Keratinocyte (primary cell): ENCODE measurements at regions not wholly inside any gene's neighbourhood (a gene's known extent, or its start where the extent isn't known, plus 50 kb on each side); places are given as distances from the start of the nearest gene placed in this dataset.

ENCODE experiments used
- DNase-seq: peaks from one replicate; pipeline ENCODE4 v3.0.0-alpha.2; 2011; ENCODE audit warnings: low read depth, missing footprints, low spot score
- FAIRE-seq: peaks from 2 replicates; lab custom pipeline; 2011; peaks lifted over from hg19 to GRCh38; lab: Jason Lieb, UNC
- H2AFZ ChIP-seq: 2 replicates; pipeline ENCODE4 v1.6.0; 2012; ENCODE audit warnings: low read length, control low read depth, inconsistent platforms; ENCODE audit not compliant: control insufficient read depth
- H3K27ac ChIP-seq: 2 replicates; pipeline ENCODE4 v1.5.1; 2011; ENCODE audit warnings: low read length; ENCODE audit not compliant: control insufficient read depth, insufficient read depth
- H3K27me3 ChIP-seq: 3 replicates; pipeline ENCODE4 v1.6.0; 2011; ENCODE audit warnings: low read length; ENCODE audit not compliant: control insufficient read depth, insufficient read depth; ENCODE audit errors: extremely low read depth
- H3K36me3 ChIP-seq, 2 experiments: 2 replicates in 1 of 2; 3 replicates in 1 of 2; pipeline ENCODE4 v1.5.1; 2011; ENCODE audit warnings: low read length in 2 of 2, mild to moderate bottlenecking in 1 of 2; ENCODE audit not compliant: control insufficient read depth in 2 of 2, insufficient read depth in 2 of 2; ENCODE audit errors: extremely low read depth in 1 of 2
- H3K4me1 ChIP-seq: 3 replicates; pipeline ENCODE4 v1.5.1; 2011; ENCODE audit warnings: low read length; ENCODE audit not compliant: control insufficient read depth, insufficient read depth; ENCODE audit errors: extremely low read depth
- H3K4me2 ChIP-seq: 3 replicates; pipeline ENCODE4 v1.6.0; 2011; ENCODE audit warnings: low read depth, low read length; ENCODE audit not compliant: control insufficient read depth, insufficient read depth; ENCODE audit errors: extremely low read depth
- H3K4me3 ChIP-seq, 3 experiments: fragments of 200-600 bp in 1 of 3; sonication (generic) in 1 of 3; 2 replicates in 2 of 3; 3 replicates in 1 of 3; pipeline ENCODE4 v1.5.1; 2011 to 2016; ENCODE audit warnings: low read length in 3 of 3, mild to moderate bottlenecking in 3 of 3, control low read depth in 2 of 3, inconsistent platforms in 1 of 3, low read depth in 1 of 3, mixed read lengths in 1 of 3, mixed run types in 1 of 3, moderate library complexity in 1 of 3; ENCODE audit not compliant: control insufficient read depth in 2 of 3, insufficient read depth in 2 of 3; ENCODE audit errors: extremely low read depth in 1 of 3
- H3K79me2 ChIP-seq: 2 replicates; pipeline ENCODE4 v1.6.0; 2012; ENCODE audit warnings: low read length; ENCODE audit not compliant: control insufficient read depth, insufficient read depth
- H3K9ac ChIP-seq: 3 replicates; pipeline ENCODE4 v1.6.0; 2011; ENCODE audit warnings: low read length; ENCODE audit not compliant: control insufficient read depth, insufficient read depth; ENCODE audit errors: extremely low read depth
- H3K9me1 ChIP-seq: 3 replicates; pipeline ENCODE4 v1.6.0; 2011; ENCODE audit warnings: low read length; ENCODE audit not compliant: control insufficient read depth, insufficient read depth; ENCODE audit errors: extremely low read depth
- H3K9me3 ChIP-seq: 2 replicates; pipeline ENCODE4 v1.5.1; 2012; ENCODE audit warnings: low read depth, low read length; ENCODE audit not compliant: control insufficient read depth
- H4K20me1 ChIP-seq: 3 replicates; pipeline ENCODE4 v1.6.0; 2011; ENCODE audit warnings: low read length; ENCODE audit not compliant: control insufficient read depth, insufficient read depth; ENCODE audit errors: extremely low read depth
- EZH2 ChIP-seq: IDR thresholded peaks from one replicate; pipeline ENCODE4 v1.6.1; 2012; ENCODE audit warnings: inconsistent platforms, mild to moderate bottlenecking, low read length, moderate library complexity
- dilution Hi-C: fragments of 300-500 bp; cut with MboI; formaldehyde crosslinking; loops from one replicate; pipeline ENCODE4 v1.7.0; 2020; ENCODE audit warnings: low sequenced_read_pairs; ENCODE audit not compliant: extremely low pct_ligation_motif_present
- TF ChIP-seq, protein P1 (sequence below), 3 experiments: IDR thresholded peaks in 1 of 3; conservative IDR thresholded peaks in 1 of 3; optimal IDR thresholded peaks in 1 of 3; 2 replicates in 2 of 3; 3 replicates in 1 of 3; pipeline versions ENCODE3 to v1.5.1; 2011; ENCODE audit warnings: low read length in 3 of 3, mild to moderate bottlenecking in 3 of 3, moderate library complexity in 2 of 3, control low read depth in 1 of 3, inconsistent platforms in 1 of 3; ENCODE audit not compliant: insufficient read depth in 2 of 3; ENCODE audit errors: extremely low read depth in 1 of 3

DNA sequence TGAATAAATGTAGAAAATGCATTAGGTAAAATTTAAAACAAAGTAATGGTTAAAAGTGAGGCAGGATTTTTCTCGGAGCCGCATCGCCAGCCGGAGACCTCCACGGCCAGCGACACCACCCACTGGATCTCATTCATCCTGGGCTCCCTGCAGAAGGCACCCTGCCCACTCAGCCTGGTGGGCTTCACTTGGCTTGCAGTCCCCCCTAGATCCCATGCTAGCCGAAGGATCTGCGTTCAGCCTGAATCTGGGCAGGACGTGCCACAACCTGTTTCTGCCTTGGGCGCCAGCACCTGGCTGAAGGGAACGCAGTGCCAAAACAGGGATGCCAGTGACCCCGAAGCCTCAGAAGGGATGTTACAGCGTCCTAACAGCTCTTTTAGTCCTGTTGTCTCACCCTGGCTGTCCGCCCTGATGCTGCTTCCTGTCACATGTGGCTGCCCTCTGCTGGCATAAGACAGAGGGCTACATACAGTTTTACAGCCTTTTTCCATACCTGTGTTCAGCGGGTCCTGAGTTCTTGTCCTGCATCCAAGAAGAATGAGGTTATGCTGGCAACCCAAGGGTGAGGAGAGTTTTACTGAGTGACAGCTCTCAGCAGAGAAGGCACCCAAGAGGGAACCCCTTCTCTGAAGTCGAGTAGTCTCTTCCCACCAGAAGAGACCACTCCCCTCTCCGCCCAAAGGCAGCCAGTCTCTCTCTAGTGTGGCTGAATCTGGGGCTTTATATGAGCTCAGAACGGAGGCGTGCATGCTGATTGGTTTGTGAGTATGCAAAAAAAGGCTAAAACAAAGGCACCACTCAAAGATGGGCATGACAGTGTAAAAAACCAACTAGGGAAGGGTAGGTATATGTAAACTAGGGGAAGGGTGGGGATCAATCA lies 173.1 kb upstream of the GYPC start:
- Histone ChIP-seq H4K20me1 (no peaks in the 10 kb centered on the region), H3K4me3 (no peak overlapping the region), H2AFZ (no peak overlapping the region), H3K27me3 (no peaks in the 10 kb centered on the region), H3K36me3 (no peaks in the 10 kb centered on the region), H3K79me2 (no peaks in the 10 kb centered on the region), H3K9me1 (no peaks in the 10 kb centered on the region), H3K4me1 (no peaks in the 10 kb centered on the region), H3K27ac (no peak overlapping the region), H3K4me2 (no peak overlapping the region), H3K9ac (no peak overlapping the region), H3K9me3 (peaks cover 3% of the 10 kb centered on the region)
- dilution Hi-C loops = no loop called here
- TF ChIP-seq, protein P1, sequence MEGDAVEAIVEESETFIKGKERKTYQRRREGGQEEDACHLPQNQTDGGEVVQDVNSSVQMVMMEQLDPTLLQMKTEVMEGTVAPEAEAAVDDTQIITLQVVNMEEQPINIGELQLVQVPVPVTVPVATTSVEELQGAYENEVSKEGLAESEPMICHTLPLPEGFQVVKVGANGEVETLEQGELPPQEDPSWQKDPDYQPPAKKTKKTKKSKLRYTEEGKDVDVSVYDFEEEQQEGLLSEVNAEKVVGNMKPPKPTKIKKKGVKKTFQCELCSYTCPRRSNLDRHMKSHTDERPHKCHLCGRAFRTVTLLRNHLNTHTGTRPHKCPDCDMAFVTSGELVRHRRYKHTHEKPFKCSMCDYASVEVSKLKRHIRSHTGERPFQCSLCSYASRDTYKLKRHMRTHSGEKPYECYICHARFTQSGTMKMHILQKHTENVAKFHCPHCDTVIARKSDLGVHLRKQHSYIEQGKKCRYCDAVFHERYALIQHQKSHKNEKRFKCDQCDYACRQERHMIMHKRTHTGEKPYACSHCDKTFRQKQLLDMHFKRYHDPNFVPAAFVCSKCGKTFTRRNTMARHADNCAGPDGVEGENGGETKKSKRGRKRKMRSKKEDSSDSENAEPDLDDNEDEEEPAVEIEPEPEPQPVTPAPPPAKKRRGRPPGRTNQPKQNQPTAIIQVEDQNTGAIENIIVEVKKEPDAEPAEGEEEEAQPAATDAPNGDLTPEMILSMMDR (optimal IDR thresholded peaks at IDR 0.05 in 1 of 3, IDR thresholded peaks at IDR 0.05 in 1 of 3, conservative IDR thresholded peaks at IDR 0.05 in 1 of 3; ENCODE audit: extremely low read depth in 1 of 3, insufficient read depth in 2 of 3, low read length in 3 of 3) = no peak
- no peak for TF ChIP-seq EZH2
- DNase-seq (no peak), FAIRE-seq (no peak)

DNA sequence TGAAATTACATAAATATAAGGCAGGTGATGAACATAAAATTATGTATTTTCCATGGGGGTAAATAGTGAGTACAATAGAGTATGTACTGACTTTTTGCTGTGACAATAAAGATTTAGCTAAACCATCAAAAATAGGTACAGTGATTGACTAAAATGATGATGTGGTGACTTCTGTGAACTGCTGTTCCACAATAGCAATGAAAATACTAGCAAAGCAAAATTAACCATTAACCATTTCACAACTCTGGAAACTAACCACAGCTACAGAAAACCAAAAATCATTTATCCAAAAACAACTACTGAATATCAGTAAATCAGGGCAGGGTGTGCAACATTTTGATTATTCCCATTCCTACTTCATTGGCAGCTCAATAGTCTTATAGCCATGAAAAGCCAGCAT lies 161.4 kb upstream of the GYPC start:
- no peaks in the 10 kb centered on the region for H3K36me3 ChIP-seq
- no peaks in the 10 kb centered on the region for H3K9me3 ChIP-seq
- H4K20me1 ChIP-seq = no peaks in the 10 kb centered on the region
- H3K4me1 ChIP-seq = no peaks in the 10 kb centered on the region
- no peak overlapping the region for H3K4me3 ChIP-seq
- no peak overlapping the region for H3K27ac ChIP-seq
- H3K27me3 ChIP-seq = no peaks in the 10 kb centered on the region
- no peaks in the 10 kb centered on the region for H3K79me2 ChIP-seq
- TF ChIP-seq, protein P1 (optimal IDR thresholded peaks at IDR 0.05 in 1 of 3, IDR thresholded peaks at IDR 0.05 in 1 of 3, conservative IDR thresholded peaks at IDR 0.05 in 1 of 3; ENCODE audit: extremely low read depth in 1 of 3, insufficient read depth in 2 of 3, low read length in 3 of 3) = no peak
- TF ChIP-seq EZH2 = no peak
- DNase-seq (no peak), FAIRE-seq (no peak)
- no peak overlapping the region for H3K4me2 ChIP-seq
- dilution Hi-C loops = no loop called here
- no peak overlapping the region for H2AFZ ChIP-seq
- H3K9me1 ChIP-seq = no peaks in the 10 kb centered on the region
- H3K9ac ChIP-seq = no peak overlapping the region
